ENCODE measurements at regions not wholly inside any gene's neighbourhood (a gene's known extent, or its start where the extent isn't known, plus 50 kb on each side); places are given as distances from the start of the nearest gene placed in this dataset.

GRCh38 chr6:103455275-103455674 is 1404.4 kb downstream of the HACE1 start:
- DNase-seq, result no peak
- Mint-ChIP-seq H3K4me3 (no peak overlapping the region), H3K27me3 (ENCODE audit: low read depth, poor library complexity) (no peaks in the 10 kb centered on the region), H3K9me3 (peaks cover 3% of the 10 kb centered on the region), H3K4me1 (no peaks in the 10 kb centered on the region), H3K27ac (no peak overlapping the region), H3K36me3 (ENCODE audit: low read depth) (no peaks in the 10 kb centered on the region)
- TF ChIP-seq CTCF (IDR thresholded peaks at IDR 0.05), result no peak

DNA sequence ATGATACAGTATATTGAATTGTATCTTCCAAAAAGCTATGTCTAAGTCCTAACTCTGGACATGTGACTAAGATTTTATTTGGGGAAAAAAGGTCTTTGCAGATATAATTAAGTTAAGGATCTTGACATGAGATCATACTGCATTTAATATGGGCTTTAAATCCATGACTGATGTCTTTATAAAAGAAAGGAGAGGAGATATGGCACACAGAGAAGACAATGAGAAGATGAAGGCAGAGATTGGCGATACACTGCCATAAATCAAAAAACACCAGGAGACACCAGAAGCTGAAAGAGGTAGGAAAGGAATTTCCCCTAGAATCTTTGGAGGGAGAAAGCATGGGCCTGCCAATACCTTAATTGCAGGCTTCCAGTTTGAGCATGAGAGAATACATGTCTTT is 1450.2 kb downstream of the HACE1 start:
- no peak overlapping the region for H3K4me3 Mint-ChIP-seq
- H3K36me3 Mint-ChIP-seq (ENCODE audit: low read depth), result no peaks in the 10 kb centered on the region

DNA sequence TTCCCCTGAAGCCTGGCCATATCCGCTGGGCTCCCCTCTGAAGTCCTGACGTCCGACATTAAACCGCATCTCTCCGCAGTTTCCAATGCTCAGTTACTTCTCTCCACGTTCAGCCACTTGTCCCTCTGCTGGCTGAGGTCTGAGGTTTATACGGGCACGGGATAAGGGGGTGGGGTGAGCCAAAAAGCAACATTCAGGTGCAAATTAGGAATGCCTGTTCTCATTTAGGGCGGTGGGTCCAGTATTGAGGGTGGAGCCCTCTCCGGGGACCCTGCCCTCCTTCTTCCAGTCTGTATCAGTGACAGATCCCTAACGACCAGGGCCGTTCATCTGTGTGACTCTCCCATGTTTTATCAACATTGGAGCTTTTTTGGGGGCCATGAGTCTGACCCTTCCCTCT is 1454.4 kb downstream of the HACE1 start:
- DNase-seq, result no peak
- H3K27ac Mint-ChIP-seq, result no peak overlapping the region
- TF ChIP-seq CTCF (IDR thresholded peaks at IDR 0.05), result no peak
- no peak overlapping the region for H3K4me3 Mint-ChIP-seq
- peaks cover 2% of the 10 kb centered on the region for H3K27me3 Mint-ChIP-seq (ENCODE audit: low read depth, poor library complexity)
- peaks cover 7% of the 10 kb centered on the region for H3K9me3 Mint-ChIP-seq
- no peaks in the 10 kb centered on the region for H3K4me1 Mint-ChIP-seq
- H3K36me3 Mint-ChIP-seq (ENCODE audit: low read depth), result no peaks in the 10 kb centered on the region

More for the DNA sequence above, 1450.2 kb downstream of the HACE1 start:
- Mint-ChIP-seq H3K4me1 (no peaks in the 10 kb centered on the region), H3K9me3 (peaks cover 7% of the 10 kb centered on the region), H3K27ac (no peak overlapping the region), H3K27me3 (ENCODE audit: low read depth, poor library complexity) (peaks cover 5% of the 10 kb centered on the region)
- DNase-seq, result no peak
- no peak for TF ChIP-seq CTCF (IDR thresholded peaks at IDR 0.05)

- H3K36me3 Mint-ChIP-seq (ENCODE audit: low read depth), result no peaks in the 10 kb centered on the region
- H3K4me3 Mint-ChIP-seq, result no peak overlapping the region
- H3K27me3 Mint-ChIP-seq (ENCODE audit: low read depth, poor library complexity), result peaks cover 2% of the 10 kb centered on the region
- peaks cover 7% of the 10 kb centered on the region for H3K9me3 Mint-ChIP-seq
- no peak for TF ChIP-seq CTCF (IDR thresholded peaks at IDR 0.05)
- H3K4me1 Mint-ChIP-seq, result no peaks in the 10 kb centered on the region
- no peak for DNase-seq
- H3K27ac Mint-ChIP-seq, result no peak overlapping the region
Observed at GRCh38 chr6:103404799-103405198, 1454.9 kb downstream of the HACE1 start.

- no peak for DNase-seq
- no peak for TF ChIP-seq CTCF (IDR thresholded peaks at IDR 0.05)
- Mint-ChIP-seq H3K27me3 (ENCODE audit: low read depth, poor library complexity) (no peaks in the 10 kb centered on the region), H3K36me3 (ENCODE audit: low read depth) (no peaks in the 10 kb centered on the region), H3K27ac (no peak overlapping the region), H3K4me3 (no peak overlapping the region), H3K9me3 (peaks cover 27% of the 10 kb centered on the region), H3K4me1 (no peaks in the 10 kb centered on the region)
Observed at GRCh38 chr6:103396768-103397167, 1463.0 kb downstream of the HACE1 start.

DNA sequence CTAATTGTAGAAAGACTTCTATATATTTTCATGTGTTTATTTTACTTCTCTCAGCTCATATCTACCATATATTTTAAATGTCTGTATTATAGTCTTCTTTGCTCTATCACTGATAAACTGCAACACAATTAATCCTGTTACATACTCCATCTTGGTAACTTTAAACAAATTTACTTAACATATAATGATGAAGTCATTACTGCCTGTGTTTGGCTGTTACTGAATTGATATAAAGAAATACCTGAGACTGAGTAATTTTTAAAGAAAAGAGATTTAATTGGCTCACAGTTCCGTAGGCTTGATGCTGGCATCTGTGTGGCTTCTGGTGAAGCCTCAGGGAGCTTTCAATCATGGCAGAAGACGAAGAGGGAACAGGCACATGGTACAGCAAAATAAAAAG is 1480.4 kb downstream of the HACE1 start:
- peaks cover 14% of the 10 kb centered on the region for H3K9me3 Mint-ChIP-seq
- no peak overlapping the region for H3K4me3 Mint-ChIP-seq
- H3K27me3 Mint-ChIP-seq (ENCODE audit: low read depth, poor library complexity), result peaks cover 4% of the 10 kb centered on the region
- no peak overlapping the region for H3K27ac Mint-ChIP-seq
- H3K4me1 Mint-ChIP-seq, result no peaks in the 10 kb centered on the region
- DNase-seq, result no peak
- TF ChIP-seq CTCF (IDR thresholded peaks at IDR 0.05), result no peak
- no peaks in the 10 kb centered on the region for H3K36me3 Mint-ChIP-seq (ENCODE audit: low read depth)

Measured in nephron progenitor cell (in vitro differentiated cells).